Ammon's horn (tissue), 1 donor: ENCODE measurements at regions not wholly inside any gene's neighbourhood (a gene's known extent, or its start where the extent isn't known, plus 50 kb on each side); places are given as distances from the start of the nearest gene placed in this dataset.

Source experiments
- DNase-seq: peaks from one replicate; pipeline ENCODE4 v3.0.0-alpha.2; 2016; ENCODE audit warnings: low spot score

DNA sequence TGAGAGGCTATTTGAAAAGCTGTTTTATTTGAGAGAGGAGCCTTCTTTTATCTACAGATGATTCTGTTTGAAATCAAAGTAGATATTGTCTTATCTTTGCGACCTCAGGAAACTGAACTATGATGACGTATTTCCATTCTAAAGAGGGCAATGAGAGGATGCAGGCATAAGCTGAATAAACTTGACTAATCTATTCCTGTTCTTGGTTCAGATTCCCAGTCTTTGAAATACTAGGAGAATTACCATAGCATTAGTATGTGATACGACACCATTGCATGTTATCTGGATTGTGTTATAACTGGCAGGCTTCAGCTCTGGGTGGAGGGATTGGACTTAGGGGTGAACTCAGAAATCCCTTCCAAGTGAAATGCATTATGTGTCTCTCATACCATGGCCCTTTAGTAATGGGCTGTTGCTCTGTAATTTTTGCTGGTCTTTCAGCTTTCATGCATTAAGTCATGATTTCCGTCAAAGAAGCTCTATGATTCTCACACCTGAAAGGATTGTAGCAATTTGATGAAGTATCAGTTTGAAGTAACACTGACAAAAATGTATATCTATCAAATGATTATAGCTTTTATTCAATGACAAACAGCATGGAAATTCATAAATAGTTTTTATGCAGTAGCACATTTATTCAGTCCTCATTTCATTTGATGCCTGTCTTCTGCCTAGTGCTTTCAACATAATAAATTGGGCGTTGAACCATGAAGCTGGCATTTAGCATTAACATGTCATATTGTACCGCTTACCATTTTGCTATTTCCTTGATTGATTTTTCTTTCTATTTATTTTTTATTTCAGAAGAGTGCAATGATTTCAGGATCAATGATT, 138.4 kb upstream of the SPACA1 start:
- no peak for DNase-seq

DNA sequence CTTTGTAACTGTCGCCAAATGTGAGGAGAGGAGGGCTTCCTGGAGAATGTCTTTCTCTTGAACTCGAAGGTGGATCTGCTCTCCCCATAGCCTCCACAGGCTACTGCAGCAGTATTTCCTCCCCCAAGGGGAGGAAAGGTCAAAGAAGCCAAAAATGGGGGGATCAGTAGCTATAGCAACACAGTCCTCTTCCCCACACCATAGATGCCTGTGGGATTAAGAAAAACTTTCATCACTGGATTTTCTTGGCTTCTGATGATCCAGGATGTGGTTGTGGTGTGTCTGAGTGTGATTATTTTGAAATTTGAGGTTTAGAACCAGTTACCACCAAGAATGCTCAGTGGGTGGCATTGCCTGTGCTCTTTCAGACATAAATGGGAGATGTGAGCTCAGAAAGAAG, 140.1 kb upstream of the SPACA1 start:
- DNase-seq, result no peak

DNA sequence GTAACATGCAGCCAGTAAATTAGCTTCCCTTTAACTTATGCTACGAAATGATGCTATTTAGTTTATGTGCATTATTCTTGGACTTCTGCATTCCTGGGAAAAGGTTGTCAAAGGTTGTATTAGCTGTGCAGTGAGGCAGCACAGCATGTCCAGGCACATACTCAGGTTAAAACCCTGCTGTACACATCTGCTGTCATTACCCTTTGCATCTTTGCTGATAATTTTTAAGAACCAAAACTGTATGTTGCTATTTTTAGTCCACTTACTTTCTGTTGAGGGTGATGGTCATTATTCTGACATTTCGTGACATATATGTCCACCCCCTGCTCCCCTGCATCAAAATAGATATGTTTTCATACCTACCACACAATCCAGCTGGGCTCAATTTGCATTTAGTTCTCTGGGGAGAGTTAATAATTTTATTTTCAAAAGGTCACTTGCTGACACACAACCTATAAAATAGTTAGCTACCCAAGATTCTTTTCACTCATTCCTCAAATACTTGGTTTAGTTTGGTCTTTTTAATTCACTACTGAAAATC, 142.5 kb upstream of the SPACA1 start:
- no peak for DNase-seq

DNA sequence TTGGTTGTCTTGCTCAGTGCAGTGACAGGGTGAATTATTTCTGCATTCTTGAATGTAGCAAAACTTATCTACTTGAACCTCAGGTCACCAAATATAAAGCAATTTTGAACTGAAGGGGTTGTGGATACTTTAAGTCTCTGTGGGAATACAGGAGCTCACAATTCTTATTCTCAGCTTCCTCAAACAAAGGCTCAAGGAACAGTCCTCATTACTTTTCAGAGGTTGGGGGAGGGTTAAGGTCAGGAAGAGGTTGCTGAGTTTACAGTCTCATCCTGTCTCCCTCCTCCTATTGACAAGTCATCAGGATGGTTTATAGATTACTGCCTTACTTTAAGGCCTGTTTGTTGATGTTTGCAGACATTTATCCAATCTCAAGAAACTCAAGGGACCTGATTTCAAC, 143.6 kb upstream of the SPACA1 start:
- DNase-seq, result no peak

DNA sequence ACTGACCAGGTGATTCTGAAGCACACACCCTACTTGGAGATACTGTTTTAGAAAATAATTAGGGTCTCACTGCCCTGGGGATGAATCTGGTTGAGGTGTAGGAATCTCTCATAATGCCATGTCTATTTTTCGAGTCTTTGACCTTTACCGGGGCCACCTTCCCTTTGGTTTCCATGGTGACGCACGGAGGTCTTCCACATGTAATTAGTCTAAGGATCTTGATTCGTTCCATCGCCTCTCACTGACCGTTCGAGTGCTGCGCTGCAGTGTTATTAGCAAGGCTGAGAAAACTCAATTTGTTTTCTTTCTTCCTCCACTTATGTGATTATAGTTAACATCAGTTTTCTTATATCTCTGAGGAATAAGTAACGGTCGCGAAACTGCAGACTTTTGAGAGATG, 144.3 kb upstream of the SPACA1 start:
- DNase-seq, result no peak

GRCh38 chr6:87902383-87902782, 145.3 kb upstream of the SPACA1 start:
- no peak for DNase-seq

DNA sequence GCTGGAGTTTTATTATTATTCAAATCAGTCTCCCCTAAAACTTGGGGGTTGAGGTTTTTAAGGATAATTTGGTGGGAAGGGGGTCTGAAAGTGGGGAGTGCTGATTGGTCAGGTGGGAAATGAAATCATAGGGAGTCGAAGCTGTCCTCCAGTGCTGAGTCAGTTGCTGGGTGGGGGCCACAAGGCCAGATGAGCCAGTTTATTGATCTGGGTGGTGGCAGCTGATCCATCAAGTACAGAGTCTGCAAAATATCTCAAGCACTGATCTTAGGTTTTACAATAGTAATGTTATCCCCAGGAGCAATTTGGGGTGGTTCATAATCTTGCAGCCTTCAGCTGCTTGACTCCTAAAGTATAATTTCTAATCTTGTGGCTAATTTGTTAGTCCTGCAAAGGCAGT, 146.0 kb upstream of the SPACA1 start:
- no peak for DNase-seq

GRCh38 chr6:87900160-87900698, 147.4 kb upstream of the SPACA1 start:
- no peak for DNase-seq

GRCh38 chr6:87899499-87900147, 148.0 kb upstream of the SPACA1 start:
- DNase-seq, result no peak

- no peak for DNase-seq
Observed at GRCh38 chr6:87897663-87898062, 150.0 kb upstream of the SPACA1 start.

DNA sequence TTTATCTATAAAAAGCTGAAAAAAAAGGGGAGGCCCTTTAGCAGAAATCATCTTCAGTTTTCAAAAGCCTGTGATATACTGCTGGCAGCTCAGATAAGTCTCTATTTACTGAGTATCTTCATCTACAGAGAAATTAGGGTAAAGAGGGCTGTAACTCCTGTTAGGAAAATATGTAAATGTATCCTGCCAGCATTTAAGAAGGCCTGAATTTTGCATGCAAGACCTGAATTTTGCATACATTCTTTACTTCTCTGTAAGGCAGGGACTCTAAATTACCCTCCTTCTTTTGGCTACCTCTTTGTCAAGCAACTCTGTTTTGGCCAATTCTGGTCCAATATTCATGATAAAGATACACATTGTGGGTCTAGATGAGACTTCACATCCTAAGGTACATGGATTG, 150.6 kb upstream of the SPACA1 start:
- no peak for DNase-seq

- DNase-seq, result no peak
Observed at GRCh38 chr6:87887266-87887665, 160.4 kb upstream of the SPACA1 start.

- DNase-seq, result no peak
Observed at GRCh38 chr6:87884203-87884602, 163.4 kb upstream of the SPACA1 start.

DNA sequence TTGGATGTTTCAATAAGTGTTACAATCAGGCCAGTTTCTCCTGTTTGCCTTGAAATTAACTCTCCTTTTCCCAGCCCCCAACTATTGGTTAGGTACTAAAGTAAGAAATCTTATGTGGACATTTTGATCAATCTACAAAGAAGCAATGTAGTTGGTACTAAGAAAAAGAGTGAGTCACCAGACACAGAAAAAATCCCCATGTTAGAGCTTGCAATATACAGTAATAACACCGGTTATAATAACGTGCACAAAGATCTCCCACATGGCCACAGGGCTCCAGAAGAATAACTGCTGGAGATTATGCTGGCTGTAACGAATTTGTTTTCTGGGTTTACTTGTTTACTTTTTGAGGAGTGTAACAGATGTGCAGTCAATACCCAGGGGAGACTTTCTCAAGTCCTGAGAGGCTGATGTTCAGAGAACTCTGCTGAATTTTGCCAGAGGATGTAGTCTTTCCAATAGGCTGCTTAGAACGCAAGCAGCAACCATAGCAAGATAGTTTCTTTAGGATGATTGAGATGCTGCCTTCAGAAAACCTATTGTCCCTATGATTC, 166.2 kb upstream of the SPACA1 start:
- DNase-seq, result no peak

DNA sequence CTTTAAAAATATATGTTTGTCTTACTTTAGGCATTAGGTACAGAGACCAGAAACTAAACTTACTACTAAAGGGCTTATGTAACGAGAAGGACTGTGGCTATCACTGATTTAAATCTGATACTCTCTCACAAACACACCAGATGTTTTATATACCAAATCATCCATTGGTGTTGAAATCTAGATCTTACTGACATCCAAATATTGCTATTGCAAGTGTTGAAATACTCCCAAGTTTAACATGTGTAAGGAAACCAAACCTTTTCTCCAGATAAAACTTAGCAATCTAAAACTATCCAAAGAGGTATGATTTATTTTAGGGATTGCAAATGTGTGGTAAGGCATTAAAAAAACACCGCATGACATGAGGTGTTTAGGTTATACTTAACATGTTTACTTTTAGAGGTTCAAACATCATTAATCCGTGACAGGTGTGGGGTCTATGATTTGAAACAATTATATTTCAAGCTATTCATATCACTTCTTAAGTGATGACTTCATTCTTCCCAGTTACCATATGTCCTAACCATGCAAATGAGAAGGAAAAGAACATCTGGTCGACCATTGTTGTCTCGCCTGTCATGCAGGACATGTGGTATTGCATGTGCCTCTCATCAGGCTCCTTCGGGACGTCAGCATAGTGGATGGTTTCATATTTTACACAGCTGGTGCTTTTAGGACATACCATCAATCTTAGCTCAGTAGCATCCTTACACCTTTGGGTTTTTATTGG, 168.3 kb upstream of the SPACA1 start:
- no peak for DNase-seq

DNA sequence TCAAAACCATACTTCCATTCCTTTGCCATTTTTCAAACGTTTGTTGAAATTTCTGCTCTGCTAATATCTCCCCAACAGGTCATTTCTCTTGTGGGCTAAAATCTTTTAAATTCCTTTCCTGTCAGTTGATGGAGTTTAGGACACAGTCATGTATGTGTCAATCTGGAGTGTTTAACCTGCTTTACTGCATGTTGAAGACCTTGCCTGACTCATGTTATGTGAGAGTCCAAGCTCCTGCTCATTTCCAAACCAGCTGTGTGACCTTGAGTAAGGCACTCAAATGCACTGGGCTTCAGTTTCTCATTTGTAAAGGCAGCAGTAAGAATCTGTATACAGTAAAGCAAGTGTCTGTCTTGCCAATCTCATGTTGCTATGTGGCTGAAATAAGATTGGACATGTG, 171.9 kb upstream of the SPACA1 start:
- no peak for DNase-seq

- no peak for DNase-seq
Observed at GRCh38 chr6:87873556-87873955, 171.5 kb upstream of the AKIRIN2 start.

DNA sequence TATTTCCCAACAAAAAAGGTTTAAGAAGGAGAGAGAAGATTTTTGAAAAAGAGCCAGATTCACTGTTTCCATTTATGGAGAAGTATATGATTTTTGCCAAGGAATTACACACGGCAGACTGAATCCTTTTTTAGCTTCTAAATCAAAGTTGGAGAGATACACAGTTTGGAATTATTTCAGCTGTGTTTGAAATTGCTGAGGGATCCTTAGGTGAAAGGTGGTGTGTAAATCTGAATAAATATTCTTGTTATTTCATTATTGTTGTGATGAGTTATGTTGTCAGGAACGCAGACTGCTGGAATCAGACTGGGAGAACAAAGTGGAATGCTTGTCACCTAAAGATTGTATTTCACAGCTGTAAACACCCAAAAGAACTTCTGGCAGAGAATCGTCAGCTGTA, 168.5 kb upstream of the AKIRIN2 start:
- DNase-seq, result no peak

DNA sequence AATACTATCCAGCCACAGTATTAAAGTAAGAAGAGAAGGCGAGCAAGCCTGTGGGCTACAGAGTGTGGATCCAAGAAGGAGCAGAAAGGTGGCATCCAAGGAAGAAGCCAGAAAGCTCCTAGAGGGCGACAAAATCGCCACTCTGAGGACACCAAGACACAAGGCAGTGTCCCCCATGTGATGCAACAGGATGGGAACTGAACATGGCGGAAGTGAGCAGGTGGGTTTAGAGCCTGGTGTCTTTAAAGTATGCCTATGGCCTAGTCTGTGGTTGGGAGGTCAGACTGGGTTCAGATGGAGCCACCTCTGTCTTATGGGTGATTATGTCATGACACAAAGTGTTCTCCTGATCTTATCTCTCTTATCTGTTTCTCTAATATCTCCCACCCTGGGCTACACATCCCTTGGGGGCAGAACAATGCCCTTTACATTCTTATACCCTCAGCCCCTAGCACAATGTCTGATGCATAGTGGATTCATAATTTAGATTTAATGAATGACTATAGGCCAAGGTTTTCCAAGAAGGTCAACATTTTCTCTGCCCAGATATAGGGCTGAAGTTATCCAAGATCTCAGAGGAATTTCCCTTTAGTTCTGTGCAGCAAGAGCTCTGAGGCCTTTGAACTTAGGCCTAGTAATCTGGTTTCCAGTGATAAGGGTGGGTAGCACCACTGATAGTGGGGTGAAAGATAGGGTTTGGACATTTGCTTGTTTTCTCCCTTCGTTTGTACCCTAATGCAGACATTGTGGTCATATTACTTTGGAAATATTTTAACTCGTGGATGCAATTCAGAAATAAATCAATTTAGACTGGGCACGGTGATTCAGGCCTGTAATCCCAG, 167.3 kb upstream of the AKIRIN2 start:
- no peak for DNase-seq

DNA sequence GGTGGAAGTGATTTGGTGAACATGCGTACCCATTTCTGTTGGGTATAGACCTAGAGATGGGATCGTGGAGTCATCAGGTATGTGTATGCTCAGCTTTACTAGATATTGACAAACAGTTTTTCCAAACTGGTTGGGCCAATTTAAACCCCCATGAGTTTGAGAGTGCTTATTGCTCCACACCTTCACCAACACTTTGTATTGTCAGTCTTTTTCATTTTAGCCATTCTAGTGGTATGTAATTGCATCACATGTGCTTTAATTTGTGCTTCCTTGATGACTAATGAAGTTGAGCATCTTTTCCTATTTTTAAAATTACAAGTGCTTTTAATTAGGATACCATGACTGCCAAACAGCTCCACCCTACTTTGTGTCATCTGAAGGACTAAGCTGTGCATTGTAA, 158.9 kb upstream of the AKIRIN2 start:
- DNase-seq, result no peak

DNA sequence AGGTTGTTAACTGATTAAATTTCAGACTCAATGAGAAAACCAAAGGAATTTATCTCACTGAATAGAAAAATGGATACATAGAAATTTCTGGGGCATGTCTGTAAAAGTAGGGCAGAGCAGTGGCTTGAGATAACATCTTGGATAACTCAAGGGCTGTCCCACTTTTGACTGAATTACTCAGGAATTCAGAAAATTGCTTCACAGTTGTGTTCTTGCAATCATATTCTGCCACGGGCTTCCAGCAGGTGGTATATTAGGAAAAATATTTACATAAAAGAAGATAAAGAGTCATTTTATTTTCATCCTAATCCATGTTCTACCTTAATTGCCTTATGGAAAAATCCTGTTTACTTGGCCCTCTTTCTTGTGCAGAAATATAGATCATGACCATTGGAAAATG, 156.4 kb upstream of the AKIRIN2 start:
- DNase-seq, result no peak
